H9 (cell line): ENCODE measurements at regions not wholly inside any gene's neighbourhood (a gene's known extent, or its start where the extent isn't known, plus 50 kb on each side); places are given as distances from the start of the nearest gene placed in this dataset.

Experiments used
- DNase-seq: peaks from one replicate; pipeline ENCODE4 v3.0.0-alpha.2; 2017
- H2AFZ ChIP-seq: one replicate; pipeline ENCODE4 v1.6.1; 2013; ENCODE audit warnings: mild to moderate bottlenecking, low read length, control low read depth, moderate library complexity
- H2AK5ac ChIP-seq: 2 replicates; pipeline ENCODE4 v1.6.1; 2013; ENCODE audit warnings: low read length, control low read depth, mixed read lengths; ENCODE audit not compliant: insufficient read length
- H2BK120ac ChIP-seq: one replicate; pipeline ENCODE4 v1.6.1; 2013; ENCODE audit warnings: low read depth, mild to moderate bottlenecking, low read length, control low read depth, inconsistent platforms; ENCODE audit not compliant: poor library complexity, severe bottlenecking
- H2BK12ac ChIP-seq: 2 replicates; pipeline ENCODE4 v1.6.1; 2013; ENCODE audit warnings: low read length, control low read depth, mixed read lengths, low read depth; ENCODE audit not compliant: insufficient read length
- H2BK15ac ChIP-seq: 2 replicates; pipeline ENCODE4 v1.6.1; 2013; ENCODE audit warnings: low read depth, low read length, control low read depth
- H2BK20ac ChIP-seq: one replicate; pipeline ENCODE4 v1.6.1; 2013; ENCODE audit warnings: low read depth, mild to moderate bottlenecking, low read length, control low read depth, inconsistent platforms; ENCODE audit not compliant: poor library complexity, severe bottlenecking
- H2BK5ac ChIP-seq: 2 replicates; pipeline ENCODE4 v1.6.1; 2013; ENCODE audit warnings: low read length, control low read depth, mixed read lengths; ENCODE audit not compliant: insufficient read length
- H3K14ac ChIP-seq: 2 replicates; pipeline ENCODE4 v1.6.1; 2013; ENCODE audit warnings: low read length, control low read depth; ENCODE audit not compliant: insufficient read depth
- H3K18ac ChIP-seq: 2 replicates; pipeline ENCODE4 v1.6.1; 2013; ENCODE audit warnings: low read depth, mild to moderate bottlenecking, mixed read lengths, low read length, control low read depth; ENCODE audit not compliant: insufficient read length
- H3K23ac ChIP-seq: 2 replicates; pipeline ENCODE4 v1.6.1; 2013; ENCODE audit warnings: low read length, control low read depth, mixed read lengths, low read depth; ENCODE audit not compliant: insufficient read length
- H3K23me2 ChIP-seq: 2 replicates; pipeline ENCODE4 v1.6.1; 2013; ENCODE audit warnings: low read depth, mild to moderate bottlenecking, mixed read lengths, low read length, control low read depth; ENCODE audit not compliant: insufficient read length, poor library complexity, severe bottlenecking
- H3K27ac ChIP-seq: 2 replicates; pipeline ENCODE4 v1.5.1; 2013; ENCODE audit warnings: low read length, control low read depth, mixed read lengths, low read depth; ENCODE audit not compliant: insufficient read length
- H3K27me3 ChIP-seq: 2 replicates; pipeline ENCODE4 v1.6.1; 2013; ENCODE audit warnings: low read length, control low read depth, inconsistent platforms; ENCODE audit not compliant: insufficient read depth
- H3K4ac ChIP-seq: 2 replicates; pipeline ENCODE4 v1.6.1; 2013; ENCODE audit warnings: low read depth, mild to moderate bottlenecking, control low read depth, inconsistent platforms, low read length, moderate library complexity
- H3K4me1 ChIP-seq: 2 replicates; pipeline ENCODE4 v1.6.1; 2013; ENCODE audit warnings: low read length, control low read depth, inconsistent platforms; ENCODE audit not compliant: insufficient read depth
- H3K4me2 ChIP-seq: 2 replicates; pipeline ENCODE4 v1.6.1; 2013; ENCODE audit warnings: low read length, control low read depth, mixed read lengths; ENCODE audit not compliant: insufficient read length, insufficient read depth
- H3K56ac ChIP-seq: 2 replicates; pipeline ENCODE4 v1.6.1; 2013; ENCODE audit warnings: low read depth, mild to moderate bottlenecking, mixed read lengths, low read length, control low read depth; ENCODE audit not compliant: insufficient read length
- H3K79me1 ChIP-seq: 2 replicates; pipeline ENCODE4 v1.6.1; 2013; ENCODE audit warnings: low read depth, mild to moderate bottlenecking, moderate library complexity, low read length, control low read depth, inconsistent platforms; ENCODE audit not compliant: insufficient read depth, poor library complexity, severe bottlenecking
- H3K79me2 ChIP-seq: 2 replicates; pipeline ENCODE4 v1.6.1; 2013; ENCODE audit warnings: low read length, control low read depth, inconsistent platforms; ENCODE audit not compliant: insufficient read depth
- H3K9ac ChIP-seq: 2 replicates; pipeline ENCODE4 v1.6.1; 2013; ENCODE audit warnings: low read length, control low read depth, mixed read lengths; ENCODE audit not compliant: insufficient read length; ENCODE audit errors: extremely low read depth
- H3K9me3 ChIP-seq: one replicate; pipeline ENCODE4 v1.6.1; 2013; ENCODE audit warnings: low read depth, low read length, inconsistent platforms; ENCODE audit not compliant: control insufficient read depth
- H3T11ph ChIP-seq: one replicate; pipeline ENCODE4 v1.6.1; 2013; ENCODE audit warnings: mild to moderate bottlenecking, low read length, control low read depth, inconsistent platforms
- H4K20me1 ChIP-seq: one replicate; pipeline ENCODE4 v1.6.1; 2013; ENCODE audit not compliant: control insufficient read depth, insufficient read length, insufficient read depth
- H4K5ac ChIP-seq: 2 replicates; pipeline ENCODE4 v1.6.1; 2013; ENCODE audit warnings: low read depth, mild to moderate bottlenecking, mixed read lengths, low read length, control low read depth; ENCODE audit not compliant: insufficient read length
- H4K8ac ChIP-seq: replicated peaks from 2 replicates; pipeline ENCODE4 v1.6.1; 2013; ENCODE audit warnings: low read length, control low read depth, mixed read lengths, low read depth; ENCODE audit not compliant: insufficient read length
- H4K91ac ChIP-seq: 2 replicates; pipeline ENCODE4 v1.6.1; 2013; ENCODE audit warnings: low read depth, mild to moderate bottlenecking, moderate library complexity, mixed read lengths, low read length, control low read depth; ENCODE audit not compliant: insufficient read length
- H3K27ac Mint-ChIP-seq, 3 experiments: 2 replicates in 2 of 3; 3 replicates in 1 of 3; pipeline ENCODE4 v1.8.0; 2020 to 2021; ENCODE audit warnings: mixed read lengths in 3 of 3, mild to moderate bottlenecking in 1 of 3, moderate library complexity in 1 of 3
- H3K27me3 Mint-ChIP-seq: 2 replicates; pipeline ENCODE4 v1.8.0; 2021; ENCODE audit warnings: low read depth, mild to moderate bottlenecking, moderate library complexity, mixed read lengths
- H3K36me3 Mint-ChIP-seq, 3 experiments: 2 replicates in 2 of 3; 3 replicates in 1 of 3; pipeline ENCODE4 v1.8.0; 2020 to 2021; ENCODE audit warnings: low read depth in 3 of 3, mixed read lengths in 3 of 3; ENCODE audit not compliant: insufficient read depth in 1 of 3
- H3K4me1 Mint-ChIP-seq, 2 experiments: 2 replicates each; pipeline ENCODE4 v1.8.0; 2020; ENCODE audit warnings: mixed read lengths in 2 of 2
- H3K4me3 Mint-ChIP-seq, 2 experiments: 2 replicates in 1 of 2; 3 replicates in 1 of 2; pipeline ENCODE4 v1.8.0; 2020 to 2021; ENCODE audit warnings: mild to moderate bottlenecking in 2 of 2, mixed read lengths in 2 of 2, moderate library complexity in 1 of 2
- H3K9me3 Mint-ChIP-seq, 2 experiments: 2 replicates in 1 of 2; 3 replicates in 1 of 2; pipeline ENCODE4 v1.8.0; 2020; ENCODE audit warnings: mild to moderate bottlenecking in 2 of 2, mixed read lengths in 2 of 2, moderate library complexity in 1 of 2
- WGBS: extraction: QIAGEN DNeasy Blood & Tissue Kit; methylation state at CpG from one replicate; pipeline ENCODE4 v1.1.7; 2013; ENCODE audit warnings: missing lambda C conversion rate, low lambda C conversion rate, mixed read lengths; ENCODE audit not compliant: insufficient read length; ENCODE audit errors: extremely low coverage; 5-methylcytosine and 5-hydroxymethylcytosine counted together
- TF ChIP-seq, protein P1 (sequence below): fragments of 200-600 bp; sonication (generic); conservative IDR thresholded peaks from 3 replicates; pipeline ENCODE4 v1.8.0; 2021; ENCODE audit warnings: antibody characterized with exemption, mild to moderate bottlenecking

DNA sequence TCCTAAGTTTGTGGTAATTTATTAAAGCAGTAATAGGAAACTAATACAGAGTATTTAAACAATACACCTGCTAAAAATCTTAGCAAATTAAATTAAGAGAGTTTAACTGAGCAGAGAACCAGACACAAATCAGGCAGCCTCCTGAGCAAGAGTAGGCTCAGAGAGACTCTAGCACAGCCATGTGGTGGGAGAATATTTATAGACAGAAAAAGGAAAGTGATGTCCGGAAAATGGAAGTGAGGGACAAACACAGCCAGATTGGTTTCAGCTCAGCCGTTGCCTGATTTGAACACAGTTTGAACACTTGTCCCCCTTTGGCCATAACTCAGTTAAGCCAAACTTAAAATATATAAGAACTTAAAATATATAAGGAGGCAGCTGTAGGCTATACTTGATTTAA, 192.6 kb upstream of the PSMD7 start:
- Histone ChIP-seq H2AFZ (no peak overlapping the region), H3K4ac (no peak overlapping the region), H3K18ac (no peak overlapping the region), H2BK15ac (no peak overlapping the region), H3K23me2 (no peaks in the 10 kb centered on the region), H3K14ac (no peak overlapping the region), H3K9me3 (no peaks in the 10 kb centered on the region), H3K23ac (no peak overlapping the region), H3K79me2 (no peaks in the 10 kb centered on the region), H3K4me2 (no peak overlapping the region), H3K27ac (no peak overlapping the region), H2AK5ac (no peak overlapping the region), H4K20me1 (no peaks in the 10 kb centered on the region), H2BK5ac (no peak overlapping the region), H3K27me3 (no peaks in the 10 kb centered on the region), H3K79me1 (no peaks in the 10 kb centered on the region), H3K9ac (no peak overlapping the region), H3K4me1 (peaks cover 11% of the 10 kb centered on the region; the same call in 1 of the 2 replicates), H4K5ac (no peak overlapping the region), H3K56ac (no peak overlapping the region), H2BK20ac (no peak overlapping the region), H3T11ph (no peak overlapping the region), H4K91ac (no peak overlapping the region), H2BK12ac (no peak overlapping the region), H4K8ac (no peak overlapping the region), H2BK120ac (no peak overlapping the region)
- WGBS = no CpG with 5 or more reads among the region's 2 CpGs
- Mint-ChIP-seq H3K4me3 (no peak overlapping the region), H3K27me3 (no peaks in the 10 kb centered on the region), H3K4me1 (peaks cover 53 to 57% of the 10 kb centered on the region in 2 experiments), H3K36me3 (peaks cover 0 to 17% (median 2%) of the 10 kb centered on the region in 3 experiments; a peak in 4 of 7 replicates), H3K9me3 (peaks cover 3 to 10% of the 10 kb centered on the region in 2 experiments), H3K27ac (no peak overlapping the region; a peak in 1 of 7 replicates)
- TF ChIP-seq, protein P1, sequence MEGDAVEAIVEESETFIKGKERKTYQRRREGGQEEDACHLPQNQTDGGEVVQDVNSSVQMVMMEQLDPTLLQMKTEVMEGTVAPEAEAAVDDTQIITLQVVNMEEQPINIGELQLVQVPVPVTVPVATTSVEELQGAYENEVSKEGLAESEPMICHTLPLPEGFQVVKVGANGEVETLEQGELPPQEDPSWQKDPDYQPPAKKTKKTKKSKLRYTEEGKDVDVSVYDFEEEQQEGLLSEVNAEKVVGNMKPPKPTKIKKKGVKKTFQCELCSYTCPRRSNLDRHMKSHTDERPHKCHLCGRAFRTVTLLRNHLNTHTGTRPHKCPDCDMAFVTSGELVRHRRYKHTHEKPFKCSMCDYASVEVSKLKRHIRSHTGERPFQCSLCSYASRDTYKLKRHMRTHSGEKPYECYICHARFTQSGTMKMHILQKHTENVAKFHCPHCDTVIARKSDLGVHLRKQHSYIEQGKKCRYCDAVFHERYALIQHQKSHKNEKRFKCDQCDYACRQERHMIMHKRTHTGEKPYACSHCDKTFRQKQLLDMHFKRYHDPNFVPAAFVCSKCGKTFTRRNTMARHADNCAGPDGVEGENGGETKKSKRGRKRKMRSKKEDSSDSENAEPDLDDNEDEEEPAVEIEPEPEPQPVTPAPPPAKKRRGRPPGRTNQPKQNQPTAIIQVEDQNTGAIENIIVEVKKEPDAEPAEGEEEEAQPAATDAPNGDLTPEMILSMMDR = no peak
- no peak for DNase-seq
